ENCODE measurements at regions not wholly inside any gene's neighbourhood (a gene's known extent, or its start where the extent isn't known, plus 50 kb on each side); places are given as distances from the start of the nearest gene placed in this dataset.
"Not testable (repeated sequence)": the region's sequence is repeated elsewhere in the genome, so short reads cannot be mapped to it uniquely, and the experiment has no call there.

DNA sequence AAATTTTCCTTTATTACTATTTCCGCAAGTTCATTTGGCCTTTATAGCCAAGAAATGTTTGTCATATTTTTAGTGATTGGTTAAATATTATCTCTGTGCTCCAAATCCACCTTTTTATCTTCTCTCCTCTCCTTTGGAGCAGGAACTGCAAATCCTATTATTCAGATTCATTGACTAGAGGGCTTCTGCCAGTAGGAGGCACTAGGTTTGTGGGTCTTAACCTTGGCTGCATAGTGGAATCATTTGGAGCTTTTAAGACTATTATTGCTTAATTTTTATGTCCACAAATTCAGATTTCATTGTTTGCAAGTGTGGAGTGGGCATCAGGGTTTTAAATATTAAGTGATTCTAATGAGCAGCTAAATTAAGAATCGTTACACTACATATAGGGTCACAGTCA is 75.3 kb upstream of the SYT10 start:
- ATAC-seq (no peak), DNase-seq (ENCODE audit: missing footprints) (no peak)
- intact Hi-C loops (cut with DNase I) = no loop called here

DNA sequence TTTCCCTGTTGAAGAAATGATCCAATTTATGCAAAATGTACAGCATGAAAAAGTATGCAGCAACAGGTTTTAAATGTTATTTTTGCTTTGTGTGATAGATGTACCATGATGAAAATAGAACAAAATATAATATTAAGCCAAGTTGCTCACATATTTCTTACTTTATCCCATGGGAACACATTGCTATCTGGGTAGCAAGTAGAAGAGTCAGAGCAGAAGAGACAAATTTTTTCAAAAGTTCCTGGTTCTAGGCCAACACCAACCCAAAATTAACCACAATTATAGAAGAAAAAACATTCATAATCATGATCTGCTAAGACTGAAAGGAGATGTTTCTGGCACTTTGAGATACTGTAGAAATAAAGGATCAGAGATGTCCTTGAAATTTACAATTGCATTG is 79.9 kb upstream of the SYT10 start:
- ATAC-seq (no peak), DNase-seq (ENCODE audit: missing footprints) (no peak)
- intact Hi-C loops (cut with DNase I) = no loop called here

DNA sequence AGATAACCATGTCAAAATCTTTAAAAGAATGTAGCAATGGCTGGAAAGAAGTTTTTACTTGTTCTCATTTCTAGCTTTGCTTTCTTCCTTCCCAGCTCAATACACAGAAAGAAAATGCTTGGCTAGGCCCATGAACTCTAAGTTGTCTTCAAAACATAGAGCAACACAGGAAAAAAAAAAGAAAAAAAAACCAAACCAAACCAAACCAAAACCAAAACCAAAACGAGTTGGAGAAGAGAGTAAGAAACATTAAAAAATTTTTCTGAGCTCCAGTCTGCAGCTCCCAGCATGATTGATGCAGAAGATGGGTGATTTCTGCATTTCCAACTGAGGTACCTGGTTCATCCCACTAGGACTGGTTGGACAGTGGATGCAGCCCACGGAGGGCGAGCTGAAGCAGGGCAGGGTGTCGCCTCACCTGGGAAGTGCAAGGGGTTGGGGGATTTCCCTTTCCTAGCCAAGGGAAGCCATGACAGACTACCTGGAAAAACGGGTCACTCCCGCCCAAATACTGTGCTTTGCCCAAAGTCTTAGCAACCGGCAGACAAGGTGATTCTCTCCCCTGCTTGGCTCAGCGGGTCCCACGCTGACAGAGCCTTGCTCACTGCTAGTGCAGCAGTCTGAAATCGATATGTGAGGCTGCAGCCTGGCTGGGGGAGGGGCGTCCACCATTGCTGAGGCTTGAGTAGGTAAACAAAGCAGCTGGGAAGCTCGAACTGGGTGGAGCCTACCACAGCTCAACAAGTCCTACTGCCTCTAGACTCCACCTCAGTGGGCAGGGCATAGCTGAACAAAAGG is 81.1 kb upstream of the SYT10 start:
- peak; percentile 47 for DNase-seq (ENCODE audit: missing footprints)
- ATAC-seq; intact Hi-C loops (cut with DNase I): not testable (repeated sequence)

DNA sequence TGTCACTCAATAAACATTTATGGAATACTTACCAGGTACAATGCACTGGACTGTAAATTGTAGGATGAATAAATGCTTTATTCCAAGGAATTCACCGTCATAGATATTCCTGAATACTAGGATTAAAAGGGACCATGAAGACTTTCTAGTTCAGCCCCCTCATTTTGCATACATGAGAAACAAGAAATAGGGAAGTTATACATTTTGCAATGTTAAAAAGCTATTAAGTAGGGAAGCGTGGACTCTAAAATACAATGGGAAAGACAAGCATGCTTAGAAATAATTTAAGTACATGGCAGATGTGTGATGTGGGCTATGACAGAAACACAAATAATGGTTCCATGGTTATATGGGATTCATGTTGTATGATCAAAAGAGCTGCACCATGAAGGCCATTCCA is 89.4 kb upstream of the SYT10 start:
- ATAC-seq (no peak), DNase-seq (ENCODE audit: missing footprints) (no peak)
- intact Hi-C loops (cut with DNase I) = no loop called here

DNA sequence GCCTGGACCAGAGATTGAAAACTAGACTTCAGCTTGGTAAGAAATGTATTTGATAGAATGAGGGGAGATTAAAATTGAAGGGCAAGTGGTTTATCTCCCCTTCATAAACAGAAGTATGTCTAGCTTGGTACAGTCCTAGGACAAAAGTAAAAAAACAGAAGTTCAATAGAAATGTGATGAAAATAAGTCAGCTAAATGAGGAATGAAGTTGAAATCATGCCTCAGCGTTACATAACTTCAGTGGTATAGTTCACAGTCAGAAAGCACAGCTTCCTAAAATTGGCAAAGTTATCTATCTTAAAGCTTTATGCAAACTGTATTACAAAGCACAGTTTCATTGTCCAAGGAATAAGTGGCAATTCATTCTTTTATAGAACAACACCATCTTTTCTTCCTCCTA is 90.2 kb upstream of the SYT10 start:
- intact Hi-C loops (cut with DNase I) = no loop called here
- DNase-seq (ENCODE audit: missing footprints) (no peak), ATAC-seq (no peak)

DNA sequence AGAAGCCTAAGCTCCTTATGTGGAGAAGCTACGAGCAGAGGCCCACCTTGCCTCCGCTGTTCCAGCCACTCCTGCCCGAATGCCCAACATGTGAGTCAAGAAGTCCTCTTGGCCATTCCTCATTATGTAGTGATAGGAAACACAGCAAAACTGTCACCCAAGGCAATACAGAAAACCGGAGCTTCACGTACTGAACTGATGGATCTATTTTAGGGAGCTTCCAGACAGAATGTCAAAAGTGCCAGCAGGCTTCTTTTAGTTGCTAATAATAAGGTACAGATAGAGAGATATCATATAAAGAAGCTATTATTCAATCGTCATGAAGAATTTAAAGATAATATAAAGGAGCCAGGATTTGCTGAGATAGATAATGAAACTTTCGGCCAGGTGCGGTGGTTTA is 91.6 kb upstream of the SYT10 start:
- DNase-seq (ENCODE audit: missing footprints) (no peak), ATAC-seq (no peak)
- intact Hi-C loops (cut with DNase I) = no loop called here

DNA sequence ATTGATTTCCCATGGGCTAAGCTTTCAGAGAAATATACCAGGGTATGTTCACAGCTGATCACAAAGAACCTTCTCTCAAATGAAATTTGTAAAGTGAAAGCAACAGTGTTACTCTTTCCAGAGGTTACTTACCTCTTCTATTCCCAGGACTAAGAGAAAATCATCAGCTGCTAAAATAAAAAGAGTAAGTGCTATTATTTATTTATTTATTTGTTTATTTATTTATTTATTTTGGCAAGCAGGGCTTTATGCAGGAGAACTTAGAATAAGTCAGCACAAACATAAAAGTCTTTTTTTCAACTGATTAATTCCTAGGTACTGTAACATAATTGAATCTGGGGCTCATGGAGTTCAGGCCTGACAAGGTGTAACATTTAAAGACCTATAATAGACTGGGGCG is 93.9 kb upstream of the SYT10 start:
- ATAC-seq (no peak), DNase-seq (ENCODE audit: missing footprints) (no peak)
- intact Hi-C loops (cut with DNase I) = no loop called here

DNA sequence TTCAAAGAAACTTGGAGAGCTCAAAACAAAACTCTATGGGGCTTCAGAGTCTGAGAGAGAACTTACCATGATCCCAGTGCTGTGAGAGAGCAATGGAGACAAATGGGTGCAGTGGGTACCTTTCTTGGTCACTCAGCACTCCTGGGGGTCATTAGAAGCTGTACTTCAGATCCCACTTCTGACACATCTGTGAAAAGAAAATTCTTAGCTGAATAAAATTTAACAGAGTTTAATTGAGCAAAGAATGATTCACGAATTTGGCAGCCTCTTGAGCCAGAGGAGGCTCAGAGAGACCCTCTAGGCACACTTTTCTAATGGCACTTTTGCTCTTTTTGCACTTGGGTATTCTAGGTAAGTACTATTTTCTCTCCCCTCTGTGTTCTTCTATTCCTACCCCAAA is 96.8 kb upstream of the SYT10 start:
- DNase-seq (ENCODE audit: missing footprints) = no peak
- no peak for ATAC-seq
- intact Hi-C loops (cut with DNase I) = no loop called here

DNA sequence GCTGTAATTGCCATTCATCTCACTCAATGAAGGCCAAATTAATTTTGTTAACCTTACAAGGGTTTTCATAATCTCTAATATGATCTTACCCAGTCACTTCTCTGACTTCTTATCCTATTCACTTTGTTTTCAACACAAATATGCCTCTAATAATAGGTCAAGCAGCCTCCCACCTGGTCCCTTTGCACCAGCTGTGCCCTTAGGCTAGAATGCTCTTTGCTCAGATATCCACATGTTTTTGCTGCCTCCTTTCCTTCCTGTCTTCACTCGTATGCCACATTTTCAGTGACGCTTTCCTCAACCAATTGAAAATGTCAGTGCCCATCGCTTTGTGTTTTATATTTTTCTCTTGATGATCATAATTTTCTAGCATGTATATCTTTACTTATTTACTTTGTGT is 106.4 kb upstream of the SYT10 start:
- intact Hi-C loops (cut with DNase I) = no loop called here
- no peak for DNase-seq (ENCODE audit: missing footprints)
- ATAC-seq = no peak

DNA sequence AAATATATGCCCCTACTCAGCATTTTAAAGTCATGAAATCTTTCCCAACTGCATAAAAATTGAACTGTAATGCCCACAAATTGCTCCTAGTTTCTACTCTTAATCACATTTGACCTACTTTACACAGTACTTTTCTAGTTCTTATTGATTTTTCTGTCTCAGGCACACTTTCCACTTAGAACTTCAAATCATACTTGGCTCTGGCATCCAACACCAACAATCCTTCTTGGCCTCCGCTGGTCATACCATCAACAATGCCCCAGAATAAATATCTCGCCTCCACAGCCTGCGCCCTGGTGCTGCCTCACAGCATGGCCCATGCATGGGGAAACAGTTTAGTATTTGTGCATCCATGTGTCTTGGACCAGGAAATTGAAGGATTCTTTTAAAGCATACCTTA is 107.5 kb upstream of the SYT10 start:
- DNase-seq (ENCODE audit: missing footprints) (no peak), ATAC-seq (no peak)
- intact Hi-C loops (cut with DNase I) = no loop called here

DNA sequence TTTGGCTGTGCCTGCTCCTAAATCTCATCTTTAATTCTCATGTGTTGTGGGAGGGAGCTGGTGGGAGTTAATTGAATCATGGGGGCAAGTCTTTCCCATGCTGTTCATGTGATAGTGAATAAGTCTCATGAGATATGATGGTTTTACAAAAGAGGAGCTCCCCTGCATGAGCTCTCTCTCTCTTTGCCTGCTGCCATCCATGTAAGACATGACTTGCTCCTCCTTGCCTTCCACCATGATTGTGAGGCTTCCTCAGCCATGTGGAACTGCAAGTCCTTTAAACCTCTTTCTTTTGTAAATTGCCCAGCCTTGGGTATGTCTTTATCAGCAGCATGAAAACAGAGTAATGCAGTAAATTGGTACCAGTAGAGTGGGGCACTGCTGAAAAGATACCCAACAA is 110.6 kb upstream of the SYT10 start:
- intact Hi-C loops (cut with DNase I); DNase-seq (ENCODE audit: missing footprints); ATAC-seq: not testable (repeated sequence)

DNA sequence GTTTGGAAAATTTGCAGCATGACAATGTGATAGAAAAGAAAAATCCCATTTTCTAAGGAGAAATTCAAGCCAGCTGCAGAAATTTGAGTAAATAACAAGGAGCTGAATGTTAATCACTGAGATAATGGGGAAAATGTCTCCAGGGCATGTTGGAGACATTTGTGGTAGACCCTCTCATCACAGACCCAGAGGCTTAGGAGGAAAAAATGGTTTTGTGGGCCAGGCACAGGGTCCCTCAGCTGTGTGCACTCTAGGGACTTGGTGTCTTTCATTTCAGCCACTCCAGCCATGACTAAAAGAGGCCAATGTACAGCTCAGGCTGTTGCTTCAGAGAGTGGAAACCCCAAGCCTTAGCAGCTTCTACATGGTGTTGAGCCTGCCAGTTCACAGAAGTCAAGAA is 111.4 kb upstream of the SYT10 start:
- ATAC-seq = no peak
- intact Hi-C loops (cut with DNase I) = no loop called here

DNA sequence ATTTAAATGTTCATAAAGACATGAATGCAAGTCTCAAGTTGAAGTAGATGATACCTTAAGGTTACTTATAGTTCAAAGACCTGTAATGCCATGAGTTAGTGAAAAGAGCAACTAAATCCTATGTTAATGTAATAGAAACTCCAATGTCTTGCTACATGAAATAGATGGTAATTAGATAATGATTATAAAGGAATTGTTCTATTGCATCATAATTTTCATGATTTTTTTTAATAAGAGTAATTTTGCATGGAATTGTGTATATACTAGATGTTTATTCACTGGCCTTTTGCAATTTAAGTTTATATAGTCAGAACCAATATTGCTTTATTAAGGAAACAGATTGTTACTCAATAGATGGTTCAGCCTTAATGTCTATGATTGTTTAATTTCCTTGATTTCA is 115.5 kb upstream of the SYT10 start:
- ATAC-seq = no peak

More for the DNA sequence above, 111.4 kb upstream of the SYT10 start:
- no peak for DNase-seq (ENCODE audit: missing footprints)

DNA sequence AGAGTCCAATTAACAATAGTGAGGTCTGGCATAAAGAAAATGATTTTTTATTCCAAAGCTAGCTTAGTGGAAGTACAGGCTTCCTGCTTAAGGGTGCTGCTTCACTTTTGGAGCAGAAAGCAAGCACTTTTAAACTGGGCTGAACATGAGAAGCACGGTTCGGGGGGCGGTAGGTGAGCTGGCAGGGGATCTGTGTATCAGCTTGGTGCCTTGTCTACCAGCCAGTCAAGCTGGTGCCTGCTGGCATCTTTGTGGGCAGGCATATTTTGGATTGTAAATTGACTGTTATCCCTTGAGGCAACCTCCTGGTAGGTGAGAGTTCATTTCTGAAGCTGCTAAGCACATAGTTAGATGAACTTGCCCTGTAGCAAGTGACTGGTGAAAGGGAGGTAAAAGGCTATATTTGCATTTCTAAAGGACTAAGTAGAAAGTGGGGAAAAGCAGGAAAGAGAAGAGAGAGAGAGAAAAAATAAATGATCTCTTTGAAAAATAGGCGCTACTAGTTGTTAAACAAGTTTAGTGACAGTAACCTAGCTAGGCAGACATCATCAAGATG is 121.1 kb upstream of the SYT10 start:
- no peak for DNase-seq (ENCODE audit: missing footprints)
- intact Hi-C loops (cut with DNase I) = no loop called here
- no peak for ATAC-seq

More for the DNA sequence above, 115.5 kb upstream of the SYT10 start:
- intact Hi-C loops (cut with DNase I) = no loop called here
- no peak for DNase-seq (ENCODE audit: missing footprints)

DNA sequence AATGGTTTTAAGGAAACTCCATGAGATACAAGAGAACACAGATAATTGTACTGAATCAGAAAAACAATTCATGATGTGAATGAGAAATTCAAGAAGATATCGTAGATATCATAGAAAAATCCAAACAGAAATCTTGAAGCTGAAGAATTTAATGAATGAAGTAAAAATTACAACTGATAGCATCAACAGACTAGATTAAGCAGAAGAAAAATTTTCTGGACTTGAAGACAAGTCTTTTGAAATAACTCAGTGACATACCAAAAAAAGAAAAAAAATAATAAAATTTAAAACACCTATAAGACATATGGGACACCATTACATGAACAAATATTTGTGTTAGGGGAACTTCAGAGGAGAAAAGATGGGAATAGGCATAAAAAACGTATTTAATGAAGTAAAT is 122.8 kb upstream of the SYT10 start:
- ATAC-seq = no peak
- no peak for DNase-seq (ENCODE audit: missing footprints)
- intact Hi-C loops (cut with DNase I) = no loop called here

DNA sequence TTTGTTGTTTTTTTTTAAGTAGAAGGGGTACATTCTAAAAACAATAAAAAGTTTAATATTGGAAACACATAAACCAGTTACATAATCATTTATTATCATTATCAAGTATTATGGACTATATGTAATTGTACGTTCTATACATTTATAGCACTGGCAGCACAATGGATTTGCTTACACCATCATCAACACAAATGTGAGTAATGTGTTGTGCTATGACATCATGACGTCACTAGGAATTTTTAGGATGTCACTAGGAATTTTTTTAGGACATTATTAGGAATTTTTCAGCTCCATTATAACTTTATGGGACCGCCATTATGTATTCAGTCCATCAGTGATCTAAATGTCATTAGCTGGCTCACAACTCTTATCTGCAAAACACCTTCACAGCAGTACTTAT is 126.8 kb upstream of the SYT10 start:
- intact Hi-C loops (cut with DNase I) = no loop called here
- DNase-seq (ENCODE audit: missing footprints) (no peak), ATAC-seq (no peak)

DNA sequence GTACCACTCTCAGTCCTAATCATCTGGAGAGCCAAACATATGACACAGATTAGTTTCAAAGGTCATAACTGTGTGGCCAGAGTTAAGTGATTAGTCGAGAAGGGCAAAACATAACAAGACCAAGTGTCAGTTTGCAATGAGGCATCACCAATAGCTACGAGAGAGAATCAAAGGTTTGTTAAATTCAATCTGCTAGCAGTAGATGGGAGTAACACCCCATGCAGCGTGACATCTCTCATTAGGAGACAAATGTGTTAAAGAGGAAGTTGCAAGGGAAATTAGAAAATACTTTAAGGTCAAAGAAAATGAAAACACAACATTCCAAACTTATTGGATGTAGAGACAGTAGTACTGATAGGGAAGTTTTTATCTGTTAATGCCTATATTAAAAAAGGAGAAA is 135.7 kb upstream of the SYT10 start:
- ATAC-seq (no peak), DNase-seq (ENCODE audit: missing footprints) (no peak)
- intact Hi-C loops (cut with DNase I) = no loop called here

DNA sequence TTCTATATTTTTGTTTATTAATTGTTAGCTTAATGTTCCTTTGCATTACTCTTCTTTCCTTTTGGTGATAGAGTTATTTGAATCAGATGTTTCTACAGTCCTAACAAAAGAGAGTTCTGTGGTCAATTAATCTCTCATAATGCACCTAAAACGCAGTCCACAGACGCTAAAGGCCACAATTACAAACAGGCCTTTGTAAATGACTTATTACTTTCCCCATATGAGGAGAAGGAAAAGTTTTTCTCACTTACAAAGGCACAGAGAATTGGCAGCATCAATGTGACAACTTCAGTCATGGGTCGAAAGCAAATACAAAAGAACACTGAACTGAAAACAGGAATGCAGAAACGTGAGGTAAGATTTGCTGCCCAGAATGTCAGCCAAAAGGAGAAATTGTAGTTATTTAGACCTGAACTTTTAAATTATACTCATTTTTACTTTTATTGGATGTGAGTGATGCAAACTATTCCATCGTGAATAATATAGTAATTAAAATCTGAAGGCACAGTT is 142.0 kb upstream of the SYT10 start:
- ATAC-seq (no peak), DNase-seq (ENCODE audit: missing footprints) (no peak)
- intact Hi-C loops (cut with DNase I) = no loop called here

DNA sequence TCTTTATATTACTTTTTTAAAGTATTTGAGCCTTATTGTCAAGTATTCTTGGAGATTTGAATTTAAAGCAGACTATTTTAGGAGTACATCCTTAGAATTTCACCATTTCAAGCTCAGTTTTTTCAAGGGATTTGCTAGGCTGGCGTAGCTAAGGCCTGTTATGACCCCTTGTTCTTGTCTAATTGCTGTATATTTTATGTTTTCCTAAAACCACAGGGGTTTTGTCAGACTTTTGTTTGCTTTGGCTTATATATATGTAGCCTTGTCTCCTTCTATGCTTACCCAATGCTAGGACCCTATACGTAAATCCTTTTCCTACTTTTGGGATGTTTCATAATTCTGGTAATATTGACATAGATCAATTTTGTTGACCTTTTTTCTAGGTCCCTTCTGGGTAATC is 147.0 kb upstream of the SYT10 start:
- intact Hi-C loops (cut with DNase I) = no loop called here
- DNase-seq (ENCODE audit: missing footprints) = no peak
- no peak for ATAC-seq

DNA sequence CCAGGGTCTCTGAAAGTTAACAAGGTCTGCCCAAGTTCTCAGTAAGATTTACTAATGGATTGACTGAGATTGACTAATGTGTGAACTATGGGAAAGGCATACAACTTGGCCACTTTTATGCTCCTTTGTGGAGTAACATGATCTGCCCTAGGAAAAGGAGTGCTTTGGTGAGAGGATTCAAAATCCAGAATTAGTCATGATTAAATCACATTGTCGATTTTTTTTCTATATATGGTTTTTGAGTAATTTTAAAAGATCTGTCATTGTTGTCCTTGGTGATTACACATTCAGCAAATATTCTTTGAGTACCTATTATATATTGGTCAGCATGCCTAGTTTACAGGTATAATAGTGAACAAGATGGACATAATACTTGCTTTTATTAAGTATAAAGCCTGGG is 147.7 kb upstream of the SYT10 start:
- no peak for DNase-seq (ENCODE audit: missing footprints)
- ATAC-seq = no peak
- intact Hi-C loops (cut with DNase I) = no loop called here

Measured in Right ventricle myocardium inferior (tissue), 1 donor.